Testis (tissue), 2 donors: ENCODE measurements at regions not wholly inside any gene's neighbourhood (a gene's known extent, or its start where the extent isn't known, plus 50 kb on each side); places are given as distances from the start of the nearest gene placed in this dataset.

Experiments used
- DNase-seq: peaks from one replicate; pipeline ENCODE4 v3.0.0-alpha.2; 2019
- H3K27ac ChIP-seq, 2 donors: fragments of 200-600 bp; sonication (generic); one replicate each; pipeline ENCODE4 v1.5.1; 2019
- H3K27me3 ChIP-seq: fragments of 200-600 bp; sonication (generic); one replicate; pipeline ENCODE4 v1.5.1; 2019
- H3K36me3 ChIP-seq: fragments of 200-600 bp; sonication (generic); one replicate; pipeline ENCODE4 v1.5.1; 2017; ENCODE audit warnings: low read depth; ENCODE audit errors: missing control alignments
- H3K4me1 ChIP-seq: fragments of 200-600 bp; sonication (generic); one replicate; pipeline ENCODE4 v1.5.1; 2019
- H3K4me3 ChIP-seq, 2 donors: fragments of 200-600 bp; sonication (generic); one replicate each; pipeline ENCODE4 v1.5.1; 2017 to 2019
- H3K9me3 ChIP-seq: fragments of 200-600 bp; sonication (generic); one replicate; pipeline ENCODE4 v1.5.1; 2017
- POLR2A ChIP-seq: fragments of 450-650 bp; IDR thresholded peaks from one replicate; pipeline ENCODE4 v1.6.1; 2017; ENCODE audit warnings: antibody characterized with exemption, mild to moderate bottlenecking, moderate library complexity
- WGBS, 2 donors: methylation state at CpG; one replicate each; pipeline ENCODE4 v1.1.5; 2018; 5-methylcytosine and 5-hydroxymethylcytosine counted together
- intact Hi-C: fragments of 100-400 bp; cut with DNase I; formaldehyde crosslinking; loops from one replicate; pipeline ENCODE4 v1.15.1; 2023; ENCODE audit warnings: low total_unique reads
- TF ChIP-seq, protein P1 (sequence below), 3 experiments: fragments of 450-650 bp in 2 of 3; fragments of 200-600 bp in 1 of 3; sonication (generic) in 1 of 3; IDR thresholded peaks; one replicate each; pipeline ENCODE4 v1.5.1; 2016 to 2019; ENCODE audit warnings: antibody characterized with exemption in 3 of 3, mild to moderate bottlenecking in 2 of 3, moderate library complexity in 1 of 3

- no peaks in the 10 kb centered on the region for H3K9me3 ChIP-seq
- H3K4me1 ChIP-seq, result no peaks in the 10 kb centered on the region
- TF ChIP-seq POLR2A, result no peak
- TF ChIP-seq, protein P1, sequence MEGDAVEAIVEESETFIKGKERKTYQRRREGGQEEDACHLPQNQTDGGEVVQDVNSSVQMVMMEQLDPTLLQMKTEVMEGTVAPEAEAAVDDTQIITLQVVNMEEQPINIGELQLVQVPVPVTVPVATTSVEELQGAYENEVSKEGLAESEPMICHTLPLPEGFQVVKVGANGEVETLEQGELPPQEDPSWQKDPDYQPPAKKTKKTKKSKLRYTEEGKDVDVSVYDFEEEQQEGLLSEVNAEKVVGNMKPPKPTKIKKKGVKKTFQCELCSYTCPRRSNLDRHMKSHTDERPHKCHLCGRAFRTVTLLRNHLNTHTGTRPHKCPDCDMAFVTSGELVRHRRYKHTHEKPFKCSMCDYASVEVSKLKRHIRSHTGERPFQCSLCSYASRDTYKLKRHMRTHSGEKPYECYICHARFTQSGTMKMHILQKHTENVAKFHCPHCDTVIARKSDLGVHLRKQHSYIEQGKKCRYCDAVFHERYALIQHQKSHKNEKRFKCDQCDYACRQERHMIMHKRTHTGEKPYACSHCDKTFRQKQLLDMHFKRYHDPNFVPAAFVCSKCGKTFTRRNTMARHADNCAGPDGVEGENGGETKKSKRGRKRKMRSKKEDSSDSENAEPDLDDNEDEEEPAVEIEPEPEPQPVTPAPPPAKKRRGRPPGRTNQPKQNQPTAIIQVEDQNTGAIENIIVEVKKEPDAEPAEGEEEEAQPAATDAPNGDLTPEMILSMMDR (IDR thresholded peaks at IDR 0.05), result no peak
- DNase-seq, result no peak
- H3K27me3 ChIP-seq, result no peaks in the 10 kb centered on the region
- 71 to 85% methylated on average over 4 of the region's 4 CpGs for WGBS, 2 donors
- intact Hi-C loops, result no loop called here
- H3K4me3 ChIP-seq, result no peak overlapping the region
- H3K36me3 ChIP-seq, result no peaks in the 10 kb centered on the region
- H3K27ac ChIP-seq, result no peak overlapping the region
Measured at GRCh38 chr5:4093970-4094369, 498.3 kb downstream of the IRX1 start.

DNA sequence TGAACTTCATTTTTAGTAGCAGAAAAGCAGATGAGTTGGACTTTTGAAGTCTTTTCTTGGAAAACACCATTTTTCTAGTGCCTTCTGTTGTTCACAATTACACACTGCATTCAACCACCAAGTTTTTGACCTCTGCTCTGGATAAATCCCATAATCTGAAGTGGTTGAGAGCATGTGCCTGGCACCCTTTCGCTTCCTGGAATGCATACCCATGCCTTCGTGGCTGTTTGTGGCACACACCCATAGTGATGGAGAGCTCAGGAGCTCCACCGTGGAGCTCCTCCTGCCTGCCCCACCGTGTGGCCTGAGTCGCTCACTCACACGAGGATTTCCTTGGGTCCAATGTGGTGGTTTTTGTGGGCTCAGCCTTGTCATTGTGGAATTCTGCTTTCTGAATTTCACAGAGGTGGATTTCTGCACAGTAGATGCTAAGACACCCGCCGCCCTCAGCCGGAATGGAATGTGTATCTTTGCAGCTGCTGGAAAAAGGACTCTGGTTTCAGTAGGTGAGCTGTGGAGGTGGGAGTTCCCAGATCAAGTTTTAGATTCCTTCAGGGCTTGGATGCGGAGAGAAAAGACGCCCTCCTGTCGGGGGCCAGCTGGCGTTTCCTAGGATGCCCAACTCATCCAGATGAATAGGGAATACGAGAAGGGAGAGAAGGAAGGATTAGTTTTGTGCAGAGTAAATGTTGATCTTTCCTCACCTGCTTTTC, 500.4 kb downstream of the IRX1 start:
- Histone ChIP-seq H3K4me1 (no peaks in the 10 kb centered on the region), H3K27ac (no peak overlapping the region), H3K27me3 (no peaks in the 10 kb centered on the region), H3K4me3 (no peak overlapping the region), H3K9me3 (no peaks in the 10 kb centered on the region), H3K36me3 (no peaks in the 10 kb centered on the region)
- intact Hi-C loops, result no loop called here
- TF ChIP-seq POLR2A, result no peak
- 74 to 78% methylated on average over 14 of the region's 14 CpGs for WGBS, 2 donors
- no peak for DNase-seq

GRCh38 chr5:4097199-4097598, 501.6 kb downstream of the IRX1 start:
- no peak for TF ChIP-seq POLR2A
- TF ChIP-seq, protein P1 (IDR thresholded peaks at IDR 0.05), result no peak
- no peaks in the 10 kb centered on the region for H3K4me1 ChIP-seq
- intact Hi-C loops, result no loop called here
- 84 to 86% methylated on average over 6 of the region's 6 CpGs for WGBS, 2 donors
- no peak overlapping the region for H3K27ac ChIP-seq
- no peak overlapping the region for H3K4me3 ChIP-seq
- DNase-seq, result no peak
- H3K36me3 ChIP-seq, result no peaks in the 10 kb centered on the region
- H3K27me3 ChIP-seq, result no peaks in the 10 kb centered on the region
- H3K9me3 ChIP-seq, result no peaks in the 10 kb centered on the region

DNA sequence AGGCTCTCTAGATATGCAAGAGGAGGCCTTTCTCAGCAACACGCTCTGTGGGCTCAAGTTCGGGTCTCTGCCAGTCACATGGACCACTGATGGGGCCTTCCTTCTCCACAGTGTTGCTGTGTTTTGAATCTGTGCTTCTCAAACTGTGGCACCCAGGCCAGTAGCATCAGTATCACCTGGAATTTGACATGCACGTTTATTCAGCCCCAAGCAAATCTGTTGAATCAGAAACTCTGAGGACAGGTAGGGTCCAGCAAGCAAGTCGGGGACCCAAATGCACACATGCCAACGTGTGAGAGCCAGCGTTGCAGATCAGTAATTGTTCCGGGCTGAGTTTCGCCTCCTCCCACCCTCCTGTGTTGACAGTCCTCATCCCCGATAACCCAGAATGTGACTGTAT, 502.6 kb downstream of the IRX1 start:
- Histone ChIP-seq H3K4me1 (no peaks in the 10 kb centered on the region), H3K36me3 (no peaks in the 10 kb centered on the region), H3K4me3 (no peak overlapping the region), H3K27me3 (no peaks in the 10 kb centered on the region), H3K27ac (no peak overlapping the region), H3K9me3 (no peaks in the 10 kb centered on the region)
- DNase-seq, result no peak
- intact Hi-C loops, result no loop called here
- TF ChIP-seq POLR2A, result no peak
- TF ChIP-seq, protein P1 (IDR thresholded peaks at IDR 0.05), result no peak
- WGBS, 2 donors, result 82 to 88% methylated on average over 9 of the region's 9 CpGs

GRCh38 chr5:4099386-4099785, 503.8 kb downstream of the IRX1 start:
- no peaks in the 10 kb centered on the region for H3K36me3 ChIP-seq
- no peak for DNase-seq
- no peak overlapping the region for H3K4me3 ChIP-seq
- no peaks in the 10 kb centered on the region for H3K27me3 ChIP-seq
- H3K4me1 ChIP-seq, result no peaks in the 10 kb centered on the region
- WGBS, 2 donors, result 74 to 88% methylated on average over 7 of the region's 7 CpGs
- no peak for TF ChIP-seq POLR2A
- TF ChIP-seq, protein P1 (IDR thresholded peaks at IDR 0.05), result no peak
- H3K9me3 ChIP-seq, result no peaks in the 10 kb centered on the region
- intact Hi-C loops, result no loop called here
- no peak overlapping the region for H3K27ac ChIP-seq
